Keratinocyte (primary cell): ENCODE measurements at regions not wholly inside any gene's neighbourhood (a gene's known extent, or its start where the extent isn't known, plus 50 kb on each side); places are given as distances from the start of the nearest gene placed in this dataset.

Source experiments
- CTCF ChIP-seq, 3 experiments: IDR thresholded peaks in 1 of 3; conservative IDR thresholded peaks in 1 of 3; optimal IDR thresholded peaks in 1 of 3; 2 replicates in 2 of 3; 3 replicates in 1 of 3; pipeline versions ENCODE3 to v1.5.1; 2011; ENCODE audit warnings: low read length in 3 of 3, mild to moderate bottlenecking in 3 of 3, moderate library complexity in 2 of 3, control low read depth in 1 of 3, inconsistent platforms in 1 of 3; ENCODE audit not compliant: insufficient read depth in 2 of 3; ENCODE audit errors: extremely low read depth in 1 of 3
- EZH2 ChIP-seq: IDR thresholded peaks from one replicate; pipeline ENCODE4 v1.6.1; 2012; ENCODE audit warnings: inconsistent platforms, mild to moderate bottlenecking, low read length, moderate library complexity

GRCh38 chr2:7419814-7420311, 502.7 kb downstream of the RNF144A start:
- TF ChIP-seq CTCF (optimal IDR thresholded peaks at IDR 0.05 in 1 of 3, IDR thresholded peaks at IDR 0.05 in 1 of 3, conservative IDR thresholded peaks at IDR 0.05 in 1 of 3; ENCODE audit: extremely low read depth in 1 of 3, insufficient read depth in 2 of 3, low read length in 3 of 3): no peak
- TF ChIP-seq EZH2: no peak
